ENCODE measurements at regions not wholly inside any gene's neighbourhood (a gene's known extent, or its start where the extent isn't known, plus 50 kb on each side); places are given as distances from the start of the nearest gene placed in this dataset.

DNA sequence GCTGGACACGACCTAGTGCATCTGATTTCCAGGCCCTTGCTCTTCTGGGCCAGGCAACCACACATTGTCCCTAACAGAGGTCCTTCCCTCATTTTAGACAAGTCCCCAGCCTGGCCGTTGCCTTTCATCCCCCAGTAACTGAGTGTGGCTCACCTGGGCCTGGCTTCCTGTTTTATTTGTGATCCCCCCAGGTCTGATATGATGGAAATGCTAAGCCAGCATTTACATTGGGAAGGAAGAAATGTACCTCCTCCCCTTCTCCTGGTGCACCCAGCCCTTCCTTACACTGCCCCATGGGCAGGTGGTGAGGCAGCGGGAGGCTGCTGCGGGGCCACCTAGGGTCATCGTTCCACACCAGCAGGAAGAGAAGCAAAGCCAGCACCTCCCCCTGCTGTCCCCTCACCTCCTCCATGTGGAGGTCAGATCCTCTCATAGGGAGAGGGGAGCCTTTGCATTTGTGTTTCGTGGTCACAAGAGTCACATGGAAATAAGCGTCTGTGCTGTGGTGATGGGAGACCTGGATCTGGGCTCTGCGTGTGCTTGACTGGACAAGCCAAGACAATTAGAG is 108.8 kb downstream of the GLRX3 start:
- intact Hi-C loops (cut with DNase I), result no loop called here
- DNase-seq (no peak), ATAC-seq (no peak)
- Histone ChIP-seq H3K9me3 (peaks cover 0 to 18% (median 7%) of the 10 kb centered on the region in 12 donors), H3K27me3 (peaks cover 0 to 6% (median 0%) of the 10 kb centered on the region in 9 donors), H3K4me3 (no peak overlapping the region), H3K4me1 (no peaks in the 10 kb centered on the region), H3K27ac (no peak overlapping the region), H3K36me3 (no peaks in the 10 kb centered on the region)
- no peak for TF ChIP-seq POLR2A (IDR thresholded peaks at IDR 0.05)
- no peak for TF ChIP-seq CTCF (IDR thresholded peaks at IDR 0.05)
- WGBS, 4 donors, result 79 to 89% (median 85%) methylated on average over 7 to 8 of the region's 8 CpGs

DNA sequence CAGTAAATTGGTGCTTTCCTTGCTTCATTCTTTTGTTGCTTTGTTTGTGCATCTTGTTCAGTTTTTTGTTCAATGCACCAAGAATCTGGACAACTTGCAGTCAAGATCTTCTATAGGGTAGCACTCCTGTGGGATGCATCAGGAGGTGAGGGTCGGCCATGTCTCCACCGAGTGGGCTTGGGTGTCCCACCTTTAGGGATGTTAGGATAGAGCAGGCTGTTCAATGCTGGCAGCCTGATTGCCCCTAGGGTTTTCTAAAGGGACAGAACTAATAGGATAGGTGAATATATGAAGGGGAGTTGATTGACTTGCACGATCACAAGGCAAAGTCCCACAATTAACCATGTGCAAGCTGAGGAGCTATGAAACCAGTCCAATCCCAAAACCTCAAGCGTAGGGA is 109.9 kb downstream of the GLRX3 start:
- H3K36me3 ChIP-seq, result no peaks in the 10 kb centered on the region
- DNase-seq (no peak), ATAC-seq (no peak)
- H3K4me3 ChIP-seq, result no peak overlapping the region
- intact Hi-C loops (cut with DNase I), result no loop called here
- WGBS, 4 donors, result 84 to 93% (median 88%) methylated on average over 4 of the region's 4 CpGs
- TF ChIP-seq CTCF (IDR thresholded peaks at IDR 0.05) (no peak), POLR2A (IDR thresholded peaks at IDR 0.05) (no peak)
- H3K4me1 ChIP-seq, result no peaks in the 10 kb centered on the region
- H3K27ac ChIP-seq, result no peak overlapping the region
- H3K9me3 ChIP-seq, result peaks cover 0 to 20% (median 4%) of the 10 kb centered on the region in 12 donors
- peaks cover 0 to 6% (median 0%) of the 10 kb centered on the region in 9 donors for H3K27me3 ChIP-seq

- no peak overlapping the region for H3K4me3 ChIP-seq
- H3K36me3 ChIP-seq, result no peaks in the 10 kb centered on the region
- H3K27me3 ChIP-seq, result no peaks in the 10 kb centered on the region
- no peaks in the 10 kb centered on the region for H3K4me1 ChIP-seq
- ATAC-seq, result no peak
- 68 to 73% (median 70%) methylated on average over 3 of the region's 3 CpGs for WGBS, 4 donors
- TF ChIP-seq CTCF (IDR thresholded peaks at IDR 0.05) (no peak), POLR2A (IDR thresholded peaks at IDR 0.05) (no peak)
- H3K27ac ChIP-seq, result no peak overlapping the region
- intact Hi-C loops (cut with DNase I), result loop anchor here in 1 of 10 donors (10.0 kb wide), 1 partner anchor 1535 kb away; no protein-coding TSS in a partner anchor
- peaks cover 0 to 5% (median 0%) of the 10 kb centered on the region in 12 donors for H3K9me3 ChIP-seq
- no peak for DNase-seq
Observed at GRCh38 chr10:130250127-130250526, 113.9 kb downstream of the GLRX3 start.

DNA sequence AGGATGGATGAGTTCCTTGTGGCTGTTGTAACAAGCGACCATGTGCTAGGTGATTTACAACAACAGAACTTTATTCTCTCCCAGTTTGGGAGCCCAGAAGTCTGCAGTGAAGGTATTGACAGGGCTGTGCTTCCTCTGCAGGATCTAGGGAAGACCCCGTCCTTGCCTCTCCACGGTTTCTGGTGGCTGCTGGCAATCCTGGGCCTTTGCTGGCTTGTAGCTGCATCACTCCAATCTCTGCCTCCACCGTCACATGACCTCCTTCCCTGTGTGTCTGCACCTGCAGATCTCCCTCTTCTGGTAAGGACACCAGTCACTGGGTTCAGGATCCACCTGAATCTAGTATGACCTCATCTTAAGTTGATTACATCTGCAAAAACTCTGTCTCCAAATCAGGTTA is 115.6 kb downstream of the GLRX3 start:
- Histone ChIP-seq H3K27me3 (no peaks in the 10 kb centered on the region), H3K4me1 (no peaks in the 10 kb centered on the region), H3K4me3 (no peak overlapping the region), H3K36me3 (no peaks in the 10 kb centered on the region), H3K9me3 (peaks cover 0 to 5% (median 0%) of the 10 kb centered on the region in 12 donors), H3K27ac (no peak overlapping the region)
- ATAC-seq, result no peak
- no peak for DNase-seq
- TF ChIP-seq CTCF (IDR thresholded peaks at IDR 0.05) (no peak), POLR2A (IDR thresholded peaks at IDR 0.05) (no peak)
- intact Hi-C loops (cut with DNase I), result loop anchor here in 1 of 10 donors (10.0 kb wide), 1 partner anchor 1533 kb away; no protein-coding TSS in a partner anchor
- WGBS, 4 donors, result 73 to 82% (median 77%) methylated on average over 4 of the region's 4 CpGs
